ENCODE measurements at regions not wholly inside any gene's neighbourhood (a gene's known extent, or its start where the extent isn't known, plus 50 kb on each side); places are given as distances from the start of the nearest gene placed in this dataset.
"Not testable (repeated sequence)": the region's sequence is repeated elsewhere in the genome, so short reads cannot be mapped to it uniquely, and the experiment has no call there.

- no peaks in the 10 kb centered on the region for H3F3A ChIP-seq (ENCODE audit: low read depth)
- no peak for TF ChIP-seq CTCF (conservative IDR thresholded peaks at IDR 0.05; ENCODE audit: low read length)
- no peak for TF ChIP-seq EZH2phosphoT487 (IDR thresholded peaks at IDR 0.05; ENCODE audit: borderline replicate concordance)
- no peak overlapping the region for H2AFZ ChIP-seq (ENCODE audit: low read length)
- H3K27me3 ChIP-seq (ENCODE audit: insufficient read depth, low read length, poor library complexity, severe bottlenecking) = no peaks in the 10 kb centered on the region
- H3K4me2 ChIP-seq (ENCODE audit: low read depth, low read length, poor library complexity, severe bottlenecking) = no peak overlapping the region
- no peaks in the 10 kb centered on the region for H4K20me1 ChIP-seq (ENCODE audit: insufficient read depth, low read length, poor library complexity, severe bottlenecking)
- no peaks in the 10 kb centered on the region for H3K9me3 ChIP-seq (ENCODE audit: insufficient read depth, low read depth, low read length)
- H3K36me3 ChIP-seq (ENCODE audit: insufficient read depth, low read length) = no peaks in the 10 kb centered on the region
- no peaks in the 10 kb centered on the region for H3K9me2 ChIP-seq (replicated peaks; ENCODE audit: low read depth, low read length)
- H3K4me1 ChIP-seq (ENCODE audit: insufficient read depth, low read length, poor library complexity, severe bottlenecking) = no peaks in the 10 kb centered on the region
- no peaks in the 10 kb centered on the region for H3K79me2 ChIP-seq (ENCODE audit: insufficient read depth, low read length)
- no peak overlapping the region for H3K9ac ChIP-seq (ENCODE audit: low read depth, low read length, poor library complexity, severe bottlenecking)
- H3K4me3 ChIP-seq (ENCODE audit: low read length, poor library complexity, severe bottlenecking) = no peak overlapping the region
These were observed 274.8 kb downstream of the SEMA3D start for GRCh38 chr7:84912018-84912417.

- Histone ChIP-seq H3K4me3 (ENCODE audit: low read length, poor library complexity, severe bottlenecking) (no peak overlapping the region), H3K79me2 (ENCODE audit: insufficient read depth, low read length) (no peaks in the 10 kb centered on the region)
These were observed 275.8 kb downstream of the SEMA3D start for GRCh38 chr7:84911077-84911476.

GRCh38 chr7:84910322-84910721 lies 276.5 kb downstream of the SEMA3D start:
- H3K36me3 ChIP-seq (ENCODE audit: insufficient read depth, low read length); H3K79me2 ChIP-seq (ENCODE audit: insufficient read depth, low read length); H4K20me1 ChIP-seq (ENCODE audit: insufficient read depth, low read length, poor library complexity, severe bottlenecking); H3K9me2 ChIP-seq (replicated peaks; ENCODE audit: low read depth, low read length); H3K27me3 ChIP-seq (ENCODE audit: insufficient read depth, low read length, poor library complexity, severe bottlenecking); H3K9ac ChIP-seq (ENCODE audit: low read depth, low read length, poor library complexity, severe bottlenecking); H3K9me3 ChIP-seq (ENCODE audit: insufficient read depth, low read depth, low read length); H3F3A ChIP-seq (ENCODE audit: low read depth); H3K4me3 ChIP-seq (ENCODE audit: low read length, poor library complexity, severe bottlenecking); H3K4me2 ChIP-seq (ENCODE audit: low read depth, low read length, poor library complexity, severe bottlenecking); H2AFZ ChIP-seq (ENCODE audit: low read length); H3K4me1 ChIP-seq (ENCODE audit: insufficient read depth, low read length, poor library complexity, severe bottlenecking): not testable (repeated sequence)

More at GRCh38 chr7:84911077-84911476, 275.8 kb downstream of the SEMA3D start:
- H3K9me2 ChIP-seq (replicated peaks; ENCODE audit: low read depth, low read length) = no peaks in the 10 kb centered on the region
- H4K20me1 ChIP-seq (ENCODE audit: insufficient read depth, low read length, poor library complexity, severe bottlenecking) = no peaks in the 10 kb centered on the region
- no peak overlapping the region for H3K9ac ChIP-seq (ENCODE audit: low read depth, low read length, poor library complexity, severe bottlenecking)
- no peak overlapping the region for H2AFZ ChIP-seq (ENCODE audit: low read length)
- no peaks in the 10 kb centered on the region for H3F3A ChIP-seq (ENCODE audit: low read depth)
- TF ChIP-seq CTCF (conservative IDR thresholded peaks at IDR 0.05; ENCODE audit: low read length) = no peak
- H3K4me1 ChIP-seq (ENCODE audit: insufficient read depth, low read length, poor library complexity, severe bottlenecking) = no peaks in the 10 kb centered on the region
- no peak overlapping the region for H3K4me2 ChIP-seq (ENCODE audit: low read depth, low read length, poor library complexity, severe bottlenecking)
- H3K36me3 ChIP-seq (ENCODE audit: insufficient read depth, low read length) = no peaks in the 10 kb centered on the region
- H3K9me3 ChIP-seq (ENCODE audit: insufficient read depth, low read depth, low read length) = no peaks in the 10 kb centered on the region
- H3K27me3 ChIP-seq (ENCODE audit: insufficient read depth, low read length, poor library complexity, severe bottlenecking) = no peaks in the 10 kb centered on the region

- H3K27me3 ChIP-seq (ENCODE audit: insufficient read depth, low read length, poor library complexity, severe bottlenecking) = no peaks in the 10 kb centered on the region
- H3F3A ChIP-seq (ENCODE audit: low read depth) = no peaks in the 10 kb centered on the region
- no peaks in the 10 kb centered on the region for H4K20me1 ChIP-seq (ENCODE audit: insufficient read depth, low read length, poor library complexity, severe bottlenecking)
- no peaks in the 10 kb centered on the region for H3K36me3 ChIP-seq (ENCODE audit: insufficient read depth, low read length)
- no peaks in the 10 kb centered on the region for H3K79me2 ChIP-seq (ENCODE audit: insufficient read depth, low read length)
- no peaks in the 10 kb centered on the region for H3K4me1 ChIP-seq (ENCODE audit: insufficient read depth, low read length, poor library complexity, severe bottlenecking)
- no peak overlapping the region for H3K4me3 ChIP-seq (ENCODE audit: low read length, poor library complexity, severe bottlenecking)
- H3K9me2 ChIP-seq (replicated peaks; ENCODE audit: low read depth, low read length) = 0 out of 2 replicates have a peak, but pooled peaks cover 3% of the 10 kb centered on the region
- no peaks in the 10 kb centered on the region for H3K9me3 ChIP-seq (ENCODE audit: insufficient read depth, low read depth, low read length)
- no peak overlapping the region for H3K9ac ChIP-seq (ENCODE audit: low read depth, low read length, poor library complexity, severe bottlenecking)
- no peak for TF ChIP-seq CTCF (conservative IDR thresholded peaks at IDR 0.05; ENCODE audit: low read length)
- no peak for TF ChIP-seq EZH2phosphoT487 (IDR thresholded peaks at IDR 0.05; ENCODE audit: borderline replicate concordance)
- no peak overlapping the region for H3K4me2 ChIP-seq (ENCODE audit: low read depth, low read length, poor library complexity, severe bottlenecking)
- no peak overlapping the region for H2AFZ ChIP-seq (ENCODE audit: low read length)
These were observed 278.6 kb downstream of the SEMA3D start for GRCh38 chr7:84908196-84908793.

All from Loucy (cell line).